Uterus (tissue), 2 donors: ENCODE measurements at regions not wholly inside any gene's neighbourhood (a gene's known extent, or its start where the extent isn't known, plus 50 kb on each side); places are given as distances from the start of the nearest gene placed in this dataset.

ENCODE experiments used
- CTCF ChIP-seq, 4 experiments: fragments of 200-600 bp in 2 of 4; fragments of 450-650 bp in 2 of 4; sonication (generic) in 2 of 4; IDR thresholded peaks; one replicate each; pipeline ENCODE4 v1.5.1; 2016 to 2019; ENCODE audit warnings: antibody characterized with exemption in 4 of 4, mild to moderate bottlenecking in 2 of 4, moderate library complexity in 1 of 4
- POLR2A ChIP-seq, 2 donors: fragments of 450-650 bp; IDR thresholded peaks; one replicate each; pipeline ENCODE4 v1.6.1; 2016; ENCODE audit warnings: antibody characterized with exemption in 2 of 2, mild to moderate bottlenecking in 1 of 2, moderate library complexity in 1 of 2

GRCh38 chr7:123279949-123280348, 80.2 kb upstream of the SLC13A1 start:
- TF ChIP-seq CTCF (IDR thresholded peaks at IDR 0.05) (no peak), POLR2A (IDR thresholded peaks at IDR 0.05) (no peak)
